ENCODE measurements at regions not wholly inside any gene's neighbourhood (a gene's known extent, or its start where the extent isn't known, plus 50 kb on each side); places are given as distances from the start of the nearest gene placed in this dataset.

DNA sequence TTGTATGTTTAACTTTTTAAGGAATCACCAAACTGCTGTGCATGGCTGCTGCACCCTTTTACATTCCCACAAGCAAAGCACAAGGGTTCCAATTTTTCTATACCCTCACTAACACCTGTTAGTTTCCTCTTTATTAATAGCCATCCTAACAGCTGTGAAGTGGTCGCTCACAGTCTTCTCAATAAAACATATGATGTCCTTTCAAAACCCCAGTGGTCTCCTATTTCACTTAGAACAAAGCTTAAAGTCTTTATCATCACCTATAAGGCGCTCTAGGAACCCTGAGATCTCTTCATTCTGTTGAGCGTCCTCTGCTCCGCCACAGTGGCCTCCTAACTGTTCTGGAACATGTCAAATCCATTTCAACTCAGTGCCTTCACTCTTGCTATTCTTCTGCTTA is 400.5 kb downstream of the KLF12 start:
- Mint-ChIP-seq H3K27me3 (no peaks in the 10 kb centered on the region), H3K9me3 (no peaks in the 10 kb centered on the region), H3K27ac (peak overlapping the region; percentile 16), H3K4me3 (no peak overlapping the region), H3K4me1 (ENCODE audit: low read depth) (peaks cover 39% of the 10 kb centered on the region), H3K36me3 (ENCODE audit: low read depth) (peaks cover 53% of the 10 kb centered on the region)
- Histone ChIP-seq H3K36me3 (ENCODE audit: insufficient read depth, low read length) (peaks cover 23% of the 10 kb centered on the region), H3K4me1 (ENCODE audit: insufficient read depth, low read length) (no peaks in the 10 kb centered on the region), H3K4me3 (ENCODE audit: low read length) (no peak overlapping the region), H3K9me3 (ENCODE audit: control insufficient read depth in 1 of 2, insufficient read depth in 1 of 2, low read length in 2 of 2) (no peaks in the 10 kb centered on the region), H3K27me3 (ENCODE audit: control insufficient read depth in 1 of 2, insufficient read depth in 2 of 2, low read length in 2 of 2) (no peaks in the 10 kb centered on the region), H3K27ac (ENCODE audit: low read depth in 1 of 2, low read length in 2 of 2) (no peak overlapping the region)
- ChIA-PET POLR2A (no interaction called here), CTCF (interaction anchor here (1.5 to 1.7 kb wide), 2 partner anchors 11 kb away, joined by 3 to 4 read pairs; no protein-coding TSS in a partner anchor)
- no peak for DNase-seq
- TF ChIP-seq, protein P1, sequence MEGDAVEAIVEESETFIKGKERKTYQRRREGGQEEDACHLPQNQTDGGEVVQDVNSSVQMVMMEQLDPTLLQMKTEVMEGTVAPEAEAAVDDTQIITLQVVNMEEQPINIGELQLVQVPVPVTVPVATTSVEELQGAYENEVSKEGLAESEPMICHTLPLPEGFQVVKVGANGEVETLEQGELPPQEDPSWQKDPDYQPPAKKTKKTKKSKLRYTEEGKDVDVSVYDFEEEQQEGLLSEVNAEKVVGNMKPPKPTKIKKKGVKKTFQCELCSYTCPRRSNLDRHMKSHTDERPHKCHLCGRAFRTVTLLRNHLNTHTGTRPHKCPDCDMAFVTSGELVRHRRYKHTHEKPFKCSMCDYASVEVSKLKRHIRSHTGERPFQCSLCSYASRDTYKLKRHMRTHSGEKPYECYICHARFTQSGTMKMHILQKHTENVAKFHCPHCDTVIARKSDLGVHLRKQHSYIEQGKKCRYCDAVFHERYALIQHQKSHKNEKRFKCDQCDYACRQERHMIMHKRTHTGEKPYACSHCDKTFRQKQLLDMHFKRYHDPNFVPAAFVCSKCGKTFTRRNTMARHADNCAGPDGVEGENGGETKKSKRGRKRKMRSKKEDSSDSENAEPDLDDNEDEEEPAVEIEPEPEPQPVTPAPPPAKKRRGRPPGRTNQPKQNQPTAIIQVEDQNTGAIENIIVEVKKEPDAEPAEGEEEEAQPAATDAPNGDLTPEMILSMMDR (IDR thresholded peaks at IDR 0.05), result no peak
- intact Hi-C loops (cut with DNase I, micrococcal nuclease), result no loop called here
- ATAC-seq (ENCODE audit: poor library complexity), result no peak

DNA sequence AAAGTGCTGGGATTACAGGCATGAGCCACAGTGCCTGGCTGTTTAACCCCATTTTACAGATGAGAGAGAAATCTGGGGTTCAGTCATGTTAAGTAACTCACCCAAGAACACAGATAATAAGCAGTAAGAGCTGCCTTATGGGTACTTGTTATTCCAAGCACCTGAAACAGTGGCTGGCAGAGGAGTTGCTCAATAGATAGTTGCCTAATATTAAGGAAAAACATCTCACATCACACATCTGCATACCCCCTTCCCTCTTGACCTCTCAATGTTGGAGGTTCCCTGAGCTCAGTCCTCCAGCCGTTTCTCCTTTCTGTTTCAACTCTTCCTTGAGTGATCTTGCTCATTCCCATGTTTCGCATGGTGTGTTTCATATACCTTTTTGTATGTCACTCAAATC is 401.9 kb downstream of the KLF12 start:
- TF ChIP-seq, protein P1 (IDR thresholded peaks at IDR 0.05), result no peak
- Mint-ChIP-seq H3K27ac (peak overlapping the region; percentile 38), H3K36me3 (ENCODE audit: low read depth) (peaks cover 60% of the 10 kb centered on the region), H3K4me3 (no peak overlapping the region), H3K9me3 (no peaks in the 10 kb centered on the region), H3K4me1 (ENCODE audit: low read depth) (peaks cover 41% of the 10 kb centered on the region), H3K27me3 (no peaks in the 10 kb centered on the region)
- no peak overlapping the region for H3K4me3 ChIP-seq (ENCODE audit: low read length)
- CTCF ChIA-PET, result interaction anchor here (1.5 to 1.7 kb wide), 2 partner anchors 10 to 13 kb away, joined by 3 to 4 read pairs; no protein-coding TSS in a partner anchor
- no peaks in the 10 kb centered on the region for H3K27me3 ChIP-seq (ENCODE audit: control insufficient read depth in 1 of 2, insufficient read depth in 2 of 2, low read length in 2 of 2)
- no peaks in the 10 kb centered on the region for H3K4me1 ChIP-seq (ENCODE audit: insufficient read depth, low read length)
- ATAC-seq (ENCODE audit: poor library complexity) (no peak), DNase-seq (no peak)
- no peaks in the 10 kb centered on the region for H3K9me3 ChIP-seq (ENCODE audit: control insufficient read depth in 1 of 2, insufficient read depth in 1 of 2, low read length in 2 of 2)
- H3K27ac ChIP-seq (ENCODE audit: low read depth in 1 of 2, low read length in 2 of 2), result no peak overlapping the region
- POLR2A ChIA-PET, result interaction anchor here (0.6 kb wide), 1 partner anchor 750 kb away, joined by 3 read pairs; no protein-coding TSS in a partner anchor
- peaks cover 25% of the 10 kb centered on the region for H3K36me3 ChIP-seq (ENCODE audit: insufficient read depth, low read length)
- intact Hi-C loops (cut with DNase I, micrococcal nuclease), result no loop called here

DNA sequence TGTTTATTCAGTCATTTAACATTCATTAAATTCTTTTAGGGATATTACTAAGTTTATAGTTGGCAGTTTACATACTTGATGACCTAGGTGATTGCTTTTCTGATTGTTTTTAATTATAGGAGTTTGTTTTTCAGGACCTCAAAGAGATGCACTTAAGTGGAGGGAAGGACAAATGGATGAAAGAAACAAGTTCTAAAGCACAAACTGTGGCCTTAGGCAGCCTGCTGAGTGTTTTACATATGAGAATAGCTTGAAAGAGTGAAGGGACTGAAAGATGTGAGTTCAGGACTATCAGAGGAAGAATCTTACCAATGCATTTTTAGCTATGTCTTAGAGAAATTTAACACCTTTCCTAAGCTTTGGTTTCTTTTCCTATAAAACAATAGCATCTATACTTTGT is 402.6 kb downstream of the KLF12 start:
- peaks cover 44% of the 10 kb centered on the region for H3K4me1 Mint-ChIP-seq (ENCODE audit: low read depth)
- intact Hi-C loops (cut with DNase I, micrococcal nuclease), result no loop called here
- ChIA-PET CTCF (interaction anchor here (0.7 kb wide), 3 partner anchors 13 to 255 kb away, joined by 3 to 6 read pairs (median 4); no protein-coding TSS in a partner anchor), POLR2A (no interaction called here)
- H3K4me1 ChIP-seq (ENCODE audit: insufficient read depth, low read length), result no peaks in the 10 kb centered on the region
- TF ChIP-seq, protein P1 (IDR thresholded peaks at IDR 0.05), result no peak
- no peaks in the 10 kb centered on the region for H3K9me3 ChIP-seq (ENCODE audit: control insufficient read depth in 1 of 2, insufficient read depth in 1 of 2, low read length in 2 of 2)
- H3K4me3 ChIP-seq (ENCODE audit: low read length), result no peak overlapping the region
- no peak overlapping the region for H3K27ac ChIP-seq (ENCODE audit: low read depth in 1 of 2, low read length in 2 of 2)
- H3K27me3 ChIP-seq (ENCODE audit: control insufficient read depth in 1 of 2, insufficient read depth in 2 of 2, low read length in 2 of 2), result no peaks in the 10 kb centered on the region
- peaks cover 65% of the 10 kb centered on the region for H3K36me3 Mint-ChIP-seq (ENCODE audit: low read depth)
- ATAC-seq (ENCODE audit: poor library complexity) (no peak), DNase-seq (no peak)
- no peak overlapping the region for H3K27ac Mint-ChIP-seq
- no peaks in the 10 kb centered on the region for H3K27me3 Mint-ChIP-seq
- H3K9me3 Mint-ChIP-seq, result no peaks in the 10 kb centered on the region
- no peak overlapping the region for H3K4me3 Mint-ChIP-seq
- H3K36me3 ChIP-seq (ENCODE audit: insufficient read depth, low read length), result peaks cover 25% of the 10 kb centered on the region
